ENCODE measurements at regions not wholly inside any gene's neighbourhood (a gene's known extent, or its start where the extent isn't known, plus 50 kb on each side); places are given as distances from the start of the nearest gene placed in this dataset.

GRCh38 chr10:130364631-130365411, 228.6 kb downstream of the GLRX3 start:
- TF ChIP-seq RAD21 (conservative IDR thresholded peaks at IDR 0.05 in 1 of 2, IDR thresholded peaks at IDR 0.05 in 1 of 2): no peak
- no peak for TF ChIP-seq HOXA7 (CRISPR knock-in tag; IDR thresholded peaks at IDR 0.05)
- TF ChIP-seq CTCF (IDR thresholded peaks at IDR 0.05): no peak
- no peak for TF ChIP-seq PBX3 (IDR thresholded peaks at IDR 0.05)
- no peak for TF ChIP-seq RFX5 (IDR thresholded peaks at IDR 0.05)
- TF ChIP-seq ZSCAN20 (CRISPR knock-in tag; IDR thresholded peaks at IDR 0.05): no peak
- TF ChIP-seq REST (IDR thresholded peaks at IDR 0.05): no peak
- no peak for TF ChIP-seq RCOR1 (IDR thresholded peaks at IDR 0.05; ENCODE audit: low read depth, low read length)

Measured in A549 (cell line).